ENCODE measurements at regions not wholly inside any gene's neighbourhood (a gene's known extent, or its start where the extent isn't known, plus 50 kb on each side); places are given as distances from the start of the nearest gene placed in this dataset.

- H3K4me3 ChIP-seq (ENCODE audit: low read depth, low read length, poor library complexity, severe bottlenecking) = no peak overlapping the region
- ChIA-PET POLR2A (ENCODE audit: low non-redundant PET) (no interaction called here), CTCF (no interaction called here)
- no peaks in the 10 kb centered on the region for H3K9me3 ChIP-seq (ENCODE audit: low read depth, low read length, poor library complexity, severe bottlenecking)
- no peak for DNase-seq (ENCODE audit: low spot score)
- H3K36me3 ChIP-seq (ENCODE audit: insufficient read depth, low read length, poor library complexity, severe bottlenecking) = no peaks in the 10 kb centered on the region
- H3K27me3 ChIP-seq (replicated peaks; ENCODE audit: insufficient read depth, low read depth, low read length, poor library complexity) = no peaks in the 10 kb centered on the region
- H3K4me1 ChIP-seq (ENCODE audit: insufficient read depth, low read length, poor library complexity, severe bottlenecking) = no peaks in the 10 kb centered on the region
- intact Hi-C loops (cut with micrococcal nuclease; ENCODE audit: unreplicated experiment) = no loop called here
- H3K27ac ChIP-seq (ENCODE audit: low read depth, low read length, poor library complexity, severe bottlenecking) = no peak overlapping the region
- TF ChIP-seq, protein P1, sequence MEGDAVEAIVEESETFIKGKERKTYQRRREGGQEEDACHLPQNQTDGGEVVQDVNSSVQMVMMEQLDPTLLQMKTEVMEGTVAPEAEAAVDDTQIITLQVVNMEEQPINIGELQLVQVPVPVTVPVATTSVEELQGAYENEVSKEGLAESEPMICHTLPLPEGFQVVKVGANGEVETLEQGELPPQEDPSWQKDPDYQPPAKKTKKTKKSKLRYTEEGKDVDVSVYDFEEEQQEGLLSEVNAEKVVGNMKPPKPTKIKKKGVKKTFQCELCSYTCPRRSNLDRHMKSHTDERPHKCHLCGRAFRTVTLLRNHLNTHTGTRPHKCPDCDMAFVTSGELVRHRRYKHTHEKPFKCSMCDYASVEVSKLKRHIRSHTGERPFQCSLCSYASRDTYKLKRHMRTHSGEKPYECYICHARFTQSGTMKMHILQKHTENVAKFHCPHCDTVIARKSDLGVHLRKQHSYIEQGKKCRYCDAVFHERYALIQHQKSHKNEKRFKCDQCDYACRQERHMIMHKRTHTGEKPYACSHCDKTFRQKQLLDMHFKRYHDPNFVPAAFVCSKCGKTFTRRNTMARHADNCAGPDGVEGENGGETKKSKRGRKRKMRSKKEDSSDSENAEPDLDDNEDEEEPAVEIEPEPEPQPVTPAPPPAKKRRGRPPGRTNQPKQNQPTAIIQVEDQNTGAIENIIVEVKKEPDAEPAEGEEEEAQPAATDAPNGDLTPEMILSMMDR (conservative IDR thresholded peaks at IDR 0.05; ENCODE audit: low read depth, low read length) = no peak
- TF ChIP-seq EZH2 (IDR thresholded peaks at IDR 0.05; ENCODE audit: borderline replicate concordance, low read depth, low read length, poor library complexity, severe bottlenecking) = no peak
- no TSS peak for BruUV-seq (replicated peaks)
Observed at GRCh38 chr10:65531545-65531944, 1394.3 kb upstream of the LRRTM3 start.

GRCh38 chr10:65534771-65535170 is 1391.1 kb upstream of the LRRTM3 start:
- Histone ChIP-seq H3K4me3 (ENCODE audit: low read depth, low read length, poor library complexity, severe bottlenecking) (no peak overlapping the region), H3K36me3 (ENCODE audit: insufficient read depth, low read length, poor library complexity, severe bottlenecking) (no peaks in the 10 kb centered on the region), H3K27me3 (replicated peaks; ENCODE audit: insufficient read depth, low read depth, low read length, poor library complexity) (no peaks in the 10 kb centered on the region), H3K9me3 (ENCODE audit: low read depth, low read length, poor library complexity, severe bottlenecking) (no peaks in the 10 kb centered on the region), H3K4me1 (ENCODE audit: insufficient read depth, low read length, poor library complexity, severe bottlenecking) (no peaks in the 10 kb centered on the region), H3K27ac (ENCODE audit: low read depth, low read length, poor library complexity, severe bottlenecking) (no peak overlapping the region)
- no TSS peak for BruUV-seq (replicated peaks)
- TF ChIP-seq, protein P1 (conservative IDR thresholded peaks at IDR 0.05; ENCODE audit: low read depth, low read length) = no peak
- no peak for TF ChIP-seq EZH2 (IDR thresholded peaks at IDR 0.05; ENCODE audit: borderline replicate concordance, low read depth, low read length, poor library complexity, severe bottlenecking)
- intact Hi-C loops (cut with micrococcal nuclease; ENCODE audit: unreplicated experiment) = no loop called here
- DNase-seq (ENCODE audit: low spot score) = no peak
- CTCF ChIA-PET = no interaction called here
- POLR2A ChIA-PET (ENCODE audit: low non-redundant PET) = no interaction called here

GRCh38 chr10:65544756-65545155 is 1381.1 kb upstream of the LRRTM3 start:
- intact Hi-C loops (cut with micrococcal nuclease; ENCODE audit: unreplicated experiment) = no loop called here
- H3K36me3 ChIP-seq (ENCODE audit: insufficient read depth, low read length, poor library complexity, severe bottlenecking) = no peaks in the 10 kb centered on the region
- ChIA-PET POLR2A (ENCODE audit: low non-redundant PET) (no interaction called here), CTCF (no interaction called here)
- no peaks in the 10 kb centered on the region for H3K4me1 ChIP-seq (ENCODE audit: insufficient read depth, low read length, poor library complexity, severe bottlenecking)
- DNase-seq (ENCODE audit: low spot score) = no peak
- no peak for TF ChIP-seq EZH2 (IDR thresholded peaks at IDR 0.05; ENCODE audit: borderline replicate concordance, low read depth, low read length, poor library complexity, severe bottlenecking)
- TF ChIP-seq, protein P1 (conservative IDR thresholded peaks at IDR 0.05; ENCODE audit: low read depth, low read length) = no peak
- no peak overlapping the region for H3K4me3 ChIP-seq (ENCODE audit: low read depth, low read length, poor library complexity, severe bottlenecking)
- H3K27me3 ChIP-seq (replicated peaks; ENCODE audit: insufficient read depth, low read depth, low read length, poor library complexity) = no peaks in the 10 kb centered on the region
- no peak overlapping the region for H3K27ac ChIP-seq (ENCODE audit: low read depth, low read length, poor library complexity, severe bottlenecking)
- H3K9me3 ChIP-seq (ENCODE audit: low read depth, low read length, poor library complexity, severe bottlenecking) = no peaks in the 10 kb centered on the region
- no TSS peak for BruUV-seq (replicated peaks)

Measured in A673 (cell line).